HG03159 (cell line): ENCODE measurements at regions not wholly inside any gene's neighbourhood (a gene's known extent, or its start where the extent isn't known, plus 50 kb on each side); places are given as distances from the start of the nearest gene placed in this dataset.

ENCODE experiments used
- ATAC-seq: cut with Tn5 transposase; IDR thresholded peaks from one replicate; pipeline ENCODE4 v1.9.1; 2021; ENCODE audit warnings: mild to moderate bottlenecking, moderate library complexity; ENCODE audit not compliant: unreplicated experiment

DNA sequence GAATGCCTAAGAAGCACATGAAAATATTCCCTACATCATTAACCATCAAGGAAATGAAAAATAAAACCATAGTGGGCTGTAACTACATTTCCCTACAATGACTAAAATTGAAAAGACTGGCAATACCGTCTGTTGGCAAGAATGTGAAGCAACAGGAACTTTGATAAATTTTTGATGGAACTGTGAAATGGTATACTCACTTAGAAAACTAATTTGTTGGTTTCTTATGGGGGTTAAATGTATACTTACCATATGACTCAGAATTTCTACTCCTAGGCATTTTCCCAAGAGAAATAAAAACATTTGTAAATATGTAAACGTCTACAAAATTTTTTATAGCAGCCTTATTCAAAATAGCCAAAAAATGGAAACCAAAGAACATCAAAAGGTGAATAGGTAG is 121.4 kb upstream of the PLEKHA5 start:
- ATAC-seq: no peak

DNA sequence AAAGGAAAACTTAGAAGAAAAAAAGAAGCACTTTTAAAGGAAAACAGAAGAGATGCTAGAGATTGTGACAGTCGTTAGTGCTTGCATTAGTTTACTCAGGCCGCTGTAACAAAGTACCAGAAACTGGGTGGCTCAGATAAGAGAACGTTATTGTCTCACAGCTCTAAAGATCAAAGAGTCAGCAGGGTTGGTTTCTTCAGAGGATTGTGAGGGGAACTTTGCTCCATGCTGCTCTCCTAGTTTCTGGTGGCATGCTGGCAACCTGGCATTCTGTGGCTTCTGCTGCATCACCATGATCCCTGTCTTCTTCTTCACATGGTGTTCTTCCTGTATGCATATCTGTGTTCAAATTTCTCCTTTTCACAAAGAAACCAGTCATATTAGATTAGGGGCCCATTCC is 119.4 kb upstream of the PLEKHA5 start:
- ATAC-seq: no peak

GRCh38 chr12:19010726-19011125 is 118.8 kb upstream of the PLEKHA5 start:
- no peak for ATAC-seq

GRCh38 chr12:19012965-19013364 is 116.6 kb upstream of the PLEKHA5 start:
- no peak for ATAC-seq

GRCh38 chr12:19014240-19014639 is 115.3 kb upstream of the PLEKHA5 start:
- ATAC-seq: no peak

- no peak for ATAC-seq
These were observed 114.2 kb upstream of the PLEKHA5 start for GRCh38 chr12:19015285-19015684.

GRCh38 chr12:19018302-19018970 is 111.1 kb upstream of the PLEKHA5 start:
- no peak for ATAC-seq

GRCh38 chr12:19021240-19021639 is 108.3 kb upstream of the PLEKHA5 start:
- ATAC-seq: no peak

- ATAC-seq: no peak
These were observed 107.9 kb upstream of the PLEKHA5 start for GRCh38 chr12:19021646-19022045.

GRCh38 chr12:19025582-19025981 is 104.0 kb upstream of the PLEKHA5 start:
- no peak for ATAC-seq

DNA sequence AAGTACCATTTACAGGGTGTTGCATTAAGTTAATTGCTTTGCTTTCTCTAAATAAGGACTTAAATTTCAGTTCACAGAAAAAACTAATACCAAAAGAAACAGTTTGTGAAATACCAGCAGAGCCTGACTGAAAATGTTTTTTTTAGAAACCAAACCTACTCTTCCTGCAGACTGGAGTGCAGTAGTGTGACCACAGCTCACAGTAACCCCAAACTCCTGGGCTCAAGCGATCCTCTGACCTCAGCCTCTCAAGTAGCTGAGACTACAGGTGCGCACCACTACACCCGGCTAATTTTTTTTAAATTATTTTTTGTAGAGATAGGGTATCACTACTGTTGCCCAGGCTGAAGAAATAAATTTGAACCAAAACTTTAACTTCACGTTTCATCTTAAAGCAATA is 103.5 kb upstream of the PLEKHA5 start:
- ATAC-seq: no peak

- no peak for ATAC-seq
These were observed 102.7 kb upstream of the PLEKHA5 start for GRCh38 chr12:19026614-19027488.

- no peak for ATAC-seq
These were observed 99.4 kb upstream of the PLEKHA5 start for GRCh38 chr12:19030180-19030579.

- no peak for ATAC-seq
These were observed 98.9 kb upstream of the PLEKHA5 start for GRCh38 chr12:19030603-19031002.

DNA sequence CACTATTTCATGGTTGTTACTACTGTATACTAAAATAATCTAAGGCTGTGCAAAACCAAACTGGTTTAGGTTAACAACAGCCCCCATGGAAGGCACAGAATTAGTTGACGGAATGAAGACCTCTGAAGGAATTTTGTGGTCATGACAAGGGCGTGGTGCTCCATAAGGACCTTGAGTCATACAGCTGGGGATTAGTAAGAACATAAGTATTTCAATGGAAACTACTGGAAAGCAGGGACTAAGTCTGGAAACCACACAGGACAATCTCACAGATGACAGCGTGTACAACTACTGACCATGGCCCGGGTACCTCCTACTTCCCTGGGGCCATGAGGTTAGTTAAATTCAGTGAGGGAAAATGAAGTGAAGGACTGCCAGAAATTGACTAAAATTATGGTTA is 98.5 kb upstream of the PLEKHA5 start:
- no peak for ATAC-seq

GRCh38 chr12:19032826-19033225 is 96.7 kb upstream of the PLEKHA5 start:
- ATAC-seq: no peak

GRCh38 chr12:19033244-19033643 is 96.3 kb upstream of the PLEKHA5 start:
- ATAC-seq: no peak

GRCh38 chr12:19034937-19035336 is 94.6 kb upstream of the PLEKHA5 start:
- ATAC-seq: no peak

DNA sequence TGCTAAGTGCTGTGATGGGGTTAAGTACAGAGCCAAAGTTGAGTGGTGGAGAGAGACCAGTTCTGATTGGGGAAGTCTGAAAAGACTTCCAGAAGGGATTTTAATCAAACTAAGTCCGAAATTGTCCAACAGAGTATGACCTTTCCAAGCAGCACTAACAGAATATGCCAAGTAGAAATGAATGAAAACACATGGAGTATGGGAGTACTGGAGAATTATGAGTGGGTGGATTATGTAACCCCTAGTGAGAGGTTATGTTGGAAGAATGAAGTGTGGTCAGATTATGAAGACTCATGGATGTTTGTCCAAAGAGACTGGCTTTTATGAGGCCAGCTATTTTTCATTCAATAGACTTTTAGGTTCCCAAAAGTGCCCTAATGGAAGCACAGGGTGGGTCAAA is 94.0 kb upstream of the PLEKHA5 start:
- ATAC-seq: no peak

DNA sequence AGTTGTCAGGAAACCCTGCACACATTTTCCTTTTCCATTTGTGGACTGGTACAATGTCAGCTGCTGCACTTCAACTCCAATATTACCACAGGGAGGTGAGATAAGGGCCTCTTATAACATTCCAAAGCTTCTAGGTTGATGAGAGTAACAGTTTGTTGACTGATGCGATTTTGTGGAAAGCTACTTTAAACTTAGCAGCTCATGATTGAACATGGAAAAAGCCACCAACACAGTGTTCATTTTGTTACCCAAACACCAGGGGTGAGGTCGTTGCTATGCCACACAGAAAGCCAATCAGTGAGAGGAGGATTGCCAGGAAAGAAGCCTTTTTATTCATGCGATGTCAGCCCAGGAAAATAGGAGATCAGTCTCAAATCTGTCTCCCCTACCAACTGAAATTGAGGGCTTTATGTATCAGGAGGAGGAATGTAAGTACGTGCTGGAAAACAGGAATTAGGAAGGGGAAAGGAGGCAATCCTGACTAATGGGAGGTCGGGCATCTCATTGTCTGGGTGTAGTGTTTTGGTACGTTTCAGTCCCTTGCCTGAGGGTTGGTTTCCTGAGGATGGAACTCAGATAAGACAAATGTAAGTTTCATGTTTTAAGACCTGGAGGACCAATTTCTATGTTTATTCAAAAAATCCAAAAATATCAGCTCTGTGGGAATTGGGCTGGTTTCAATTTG is 92.7 kb upstream of the PLEKHA5 start:
- ATAC-seq: no peak

GRCh38 chr12:19038209-19038608 is 91.3 kb upstream of the PLEKHA5 start:
- no peak for ATAC-seq

DNA sequence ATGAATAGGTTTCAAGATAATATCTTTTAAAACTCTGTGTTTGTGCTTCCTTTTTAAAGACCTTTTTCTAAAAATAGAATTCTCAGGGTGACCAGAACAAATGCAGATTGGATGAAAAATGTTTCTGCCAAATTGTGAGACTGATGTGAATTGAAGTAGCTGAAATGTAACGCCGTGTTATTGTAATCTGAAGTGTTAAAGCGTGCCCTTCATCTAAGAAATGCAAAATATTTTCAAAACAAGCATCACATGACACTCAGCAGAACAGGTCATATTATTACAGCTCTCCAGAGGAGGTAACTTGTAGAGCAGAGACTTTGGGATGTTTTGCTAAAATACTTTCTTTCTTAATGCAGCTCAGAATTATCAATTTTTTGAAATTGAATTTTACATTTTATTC is 90.0 kb upstream of the PLEKHA5 start:
- ATAC-seq: no peak
